ENCODE measurements at regions not wholly inside any gene's neighbourhood (a gene's known extent, or its start where the extent isn't known, plus 50 kb on each side); places are given as distances from the start of the nearest gene placed in this dataset.

- Histone ChIP-seq H3K9me3 (no peaks in the 10 kb centered on the region), H3K27ac (no peak overlapping the region), H3K36me3 (no peaks in the 10 kb centered on the region), H3K4me3 (no peak overlapping the region), H3K4me1 (no peaks in the 10 kb centered on the region), H3K27me3 (no peaks in the 10 kb centered on the region)
- 50 to 65% methylated on average over 3 of the region's 3 CpGs for WGBS, 2 donors
- intact Hi-C loops (cut with DNase I) = no loop called here
- DNase-seq = no peak
- no peak for TF ChIP-seq POLR2AphosphoS5 (IDR thresholded peaks at IDR 0.05)
- no peak for TF ChIP-seq CTCF (IDR thresholded peaks at IDR 0.05)
- no peak for TF ChIP-seq POLR2A (IDR thresholded peaks at IDR 0.05)
- no peak for TF ChIP-seq EP300 (IDR thresholded peaks at IDR 0.05)
Observed at GRCh38 chr13:37413161-37413560, 185.4 kb downstream of the POSTN start.

- H3K36me3 ChIP-seq = no peaks in the 10 kb centered on the region
- H3K27me3 ChIP-seq = no peaks in the 10 kb centered on the region
- TF ChIP-seq EP300 (IDR thresholded peaks at IDR 0.05) (no peak), POLR2A (IDR thresholded peaks at IDR 0.05) (no peak), CTCF (IDR thresholded peaks at IDR 0.05) (no peak), POLR2AphosphoS5 (IDR thresholded peaks at IDR 0.05) (no peak)
- intact Hi-C loops (cut with DNase I) = no loop called here
- WGBS, 2 donors = 87 to 90% methylated on average over 2 of the region's 2 CpGs
- no peaks in the 10 kb centered on the region for H3K9me3 ChIP-seq
- no peak overlapping the region for H3K4me3 ChIP-seq
- H3K27ac ChIP-seq = no peak overlapping the region
- DNase-seq = no peak
- H3K4me1 ChIP-seq = no peaks in the 10 kb centered on the region
Observed at GRCh38 chr13:37412241-37412921, 186.2 kb downstream of the POSTN start.

- intact Hi-C loops (cut with DNase I) = no loop called here
- 74 to 82% methylated on average over 6 of the region's 6 CpGs for WGBS, 2 donors
Observed at GRCh38 chr13:37410316-37410715, 188.3 kb downstream of the POSTN start.

GRCh38 chr13:37409756-37410155, 188.8 kb downstream of the POSTN start:
- H3K4me3 ChIP-seq = no peak overlapping the region
- no peaks in the 10 kb centered on the region for H3K4me1 ChIP-seq
- no peak for DNase-seq
- no peaks in the 10 kb centered on the region for H3K27me3 ChIP-seq
- H3K27ac ChIP-seq = no peak overlapping the region
- intact Hi-C loops (cut with DNase I) = no loop called here
- H3K9me3 ChIP-seq = no peaks in the 10 kb centered on the region
- TF ChIP-seq POLR2A (IDR thresholded peaks at IDR 0.05) = no peak
- TF ChIP-seq EP300 (IDR thresholded peaks at IDR 0.05) = no peak
- no peak for TF ChIP-seq POLR2AphosphoS5 (IDR thresholded peaks at IDR 0.05)
- no peak for TF ChIP-seq CTCF (IDR thresholded peaks at IDR 0.05)
- H3K36me3 ChIP-seq = no peaks in the 10 kb centered on the region

More at GRCh38 chr13:37410316-37410715, 188.3 kb downstream of the POSTN start:
- H3K4me1 ChIP-seq = no peaks in the 10 kb centered on the region
- DNase-seq = no peak
- no peak overlapping the region for H3K27ac ChIP-seq
- H3K27me3 ChIP-seq = no peaks in the 10 kb centered on the region
- TF ChIP-seq EP300 (IDR thresholded peaks at IDR 0.05) (no peak), CTCF (IDR thresholded peaks at IDR 0.05) (no peak), POLR2AphosphoS5 (IDR thresholded peaks at IDR 0.05) (no peak), POLR2A (IDR thresholded peaks at IDR 0.05) (no peak)
- H3K36me3 ChIP-seq = no peaks in the 10 kb centered on the region
- H3K9me3 ChIP-seq = no peaks in the 10 kb centered on the region
- no peak overlapping the region for H3K4me3 ChIP-seq

GRCh38 chr13:37407156-37407555, 191.4 kb downstream of the POSTN start:
- Histone ChIP-seq H3K4me3 (no peak overlapping the region), H3K4me1 (no peaks in the 10 kb centered on the region), H3K27ac (no peak overlapping the region), H3K27me3 (no peaks in the 10 kb centered on the region), H3K36me3 (no peaks in the 10 kb centered on the region), H3K9me3 (no peaks in the 10 kb centered on the region)
- WGBS, 2 donors = 77 to 83% methylated on average over 4 of the region's 4 CpGs
- intact Hi-C loops (cut with DNase I) = no loop called here
- no peak for TF ChIP-seq CTCF (IDR thresholded peaks at IDR 0.05)
- TF ChIP-seq POLR2AphosphoS5 (IDR thresholded peaks at IDR 0.05) = no peak
- no peak for TF ChIP-seq EP300 (IDR thresholded peaks at IDR 0.05)
- no peak for TF ChIP-seq POLR2A (IDR thresholded peaks at IDR 0.05)
- DNase-seq = no peak

Data from sigmoid colon (tissue), 6 donors.